GM23338 (cell line): ENCODE measurements at regions not wholly inside any gene's neighbourhood (a gene's known extent, or its start where the extent isn't known, plus 50 kb on each side); places are given as distances from the start of the nearest gene placed in this dataset.

Experiments
- ATAC-seq: fragments of 200-7000 bp; cut with Tn5 transposase; 3 replicates; pipeline ENCODE4 v1.9.1; 2020
- DNase-seq: peaks from one replicate; pipeline ENCODE4 v3.0.0-alpha.2; 2015; ENCODE audit warnings: low spot score
- H2AFZ ChIP-seq: fragments of 200-600 bp; sonication (generic); 2 replicates; pipeline ENCODE4 v1.8.0; 2016; ENCODE audit warnings: antibody characterized with exemption, mild to moderate bottlenecking, moderate library complexity
- H3F3A ChIP-seq: fragments of 200-600 bp; sonication (generic); replicated peaks from 2 replicates; pipeline ENCODE4 v1.8.0; 2017; ENCODE audit warnings: antibody characterized with exemption, mixed run types, low read depth
- H3K27ac ChIP-seq: fragments of 200-600 bp; sonication (generic); 2 replicates; pipeline ENCODE4 v1.6.1; 2016; ENCODE audit warnings: low read depth
- H3K27me3 ChIP-seq: fragments of 200-600 bp; sonication (generic); 2 replicates; pipeline ENCODE4 v1.8.0; 2016; ENCODE audit warnings: mild to moderate bottlenecking, mixed run types, moderate library complexity; ENCODE audit not compliant: insufficient read depth
- H3K36me3 ChIP-seq: fragments of 200-600 bp; sonication (generic); 2 replicates; pipeline ENCODE4 v1.8.0; 2016; ENCODE audit warnings: mild to moderate bottlenecking; ENCODE audit not compliant: insufficient read depth
- H3K4me1 ChIP-seq: fragments of 200-600 bp; sonication (generic); 2 replicates; pipeline ENCODE4 v1.8.0; 2016; ENCODE audit warnings: mild to moderate bottlenecking, moderate library complexity; ENCODE audit not compliant: insufficient read depth
- H3K4me2 ChIP-seq: fragments of 200-600 bp; sonication (generic); 2 replicates; pipeline ENCODE4 v1.7.1; 2017; ENCODE audit warnings: mixed run types
- H3K4me3 ChIP-seq: fragments of 200-600 bp; sonication (generic); 2 replicates; pipeline ENCODE4 v1.6.1; 2016; ENCODE audit warnings: mixed run types
- H3K79me2 ChIP-seq: fragments of 200-600 bp; sonication (generic); replicated peaks from 2 replicates; pipeline ENCODE4 v1.8.0; 2017; ENCODE audit warnings: mild to moderate bottlenecking; ENCODE audit not compliant: insufficient read depth
- H3K9me2 ChIP-seq: fragments of 200-600 bp; sonication (generic); 2 replicates; pipeline ENCODE4 v1.8.0; 2017; ENCODE audit not compliant: insufficient read depth
- H4K20me1 ChIP-seq: fragments of 200-600 bp; sonication (generic); replicated peaks from 2 replicates; pipeline ENCODE4 v1.8.0; 2017; ENCODE audit warnings: mild to moderate bottlenecking; ENCODE audit not compliant: insufficient read depth
- H3K27ac Mint-ChIP-seq: 2 replicates; pipeline ENCODE4 v1.8.0; 2020; ENCODE audit warnings: inconsistent platforms, mild to moderate bottlenecking, moderate library complexity, mixed read lengths
- H3K27me3 Mint-ChIP-seq: 3 replicates; pipeline ENCODE4 v1.8.0; 2022; ENCODE audit warnings: low read depth, mild to moderate bottlenecking, moderate library complexity, mixed read lengths, inconsistent platforms; ENCODE audit not compliant: insufficient read depth, poor library complexity
- H3K36me3 Mint-ChIP-seq: 3 replicates; pipeline ENCODE4 v1.8.0; 2021; ENCODE audit warnings: low read depth, mild to moderate bottlenecking, inconsistent platforms, moderate library complexity, mixed read lengths
- H3K4me1 Mint-ChIP-seq: 3 replicates; pipeline ENCODE4 v1.8.0; 2020; ENCODE audit warnings: mild to moderate bottlenecking, inconsistent platforms, mixed read lengths
- H3K4me3 Mint-ChIP-seq: 3 replicates; pipeline ENCODE4 v1.8.0; 2021; ENCODE audit warnings: moderate library complexity, mild to moderate bottlenecking, inconsistent platforms, mixed read lengths
- H3K9me3 Mint-ChIP-seq: 3 replicates; pipeline ENCODE4 v1.8.0; 2020; ENCODE audit warnings: moderate library complexity, mild to moderate bottlenecking, inconsistent platforms, mixed read lengths
- CREB1 ChIP-seq: fragments of 250-450 bp; sonication (Bioruptor Pico); IDR thresholded peaks from 2 replicates; pipeline ENCODE4 v1.5.0; 2020; ENCODE audit warnings: low read depth, mild to moderate bottlenecking, moderate library complexity
- EZH2 ChIP-seq: fragments of 200-600 bp; sonication (generic); IDR thresholded peaks from one replicate; pipeline ENCODE4 v1.8.0; 2017; ENCODE audit warnings: antibody characterized with exemption, mild to moderate bottlenecking, low read depth; ENCODE audit not compliant: unreplicated experiment
- JUNB ChIP-seq: IDR thresholded peaks from one replicate; pipeline ENCODE4 v1.6.1; 2016; ENCODE audit warnings: antibody characterized with exemption; ENCODE audit not compliant: unreplicated experiment
- NANOG ChIP-seq: IDR thresholded peaks from 2 replicates; pipeline ENCODE4 v1.6.1; 2016; ENCODE audit warnings: antibody characterized with exemption, borderline replicate concordance
- POLR2AphosphoS5 ChIP-seq: IDR thresholded peaks from 2 replicates; pipeline ENCODE4 v1.6.1; 2016; ENCODE audit warnings: antibody characterized with exemption, low read depth
- STAT1 ChIP-seq: IDR thresholded peaks from one replicate; pipeline ENCODE4 v1.6.1; 2016; ENCODE audit warnings: antibody characterized with exemption; ENCODE audit not compliant: unreplicated experiment
- ZNF331 ChIP-seq: fragments of 250-450 bp; sonication (Bioruptor Pico); IDR thresholded peaks from 2 replicates; pipeline ENCODE4 v1.5.0; 2020; ENCODE audit warnings: low read depth, mild to moderate bottlenecking, moderate library complexity
- TF ChIP-seq, protein P1 (sequence below), 2 experiments: fragments of 200-600 bp in 1 of 2; sonication (generic) in 1 of 2; conservative IDR thresholded peaks; 2 replicates each; pipeline versions ENCODE4 v1.5.1 to v1.6.1; 2016 to 2017; ENCODE audit warnings: antibody characterized with exemption in 2 of 2, low read depth in 2 of 2, mild to moderate bottlenecking in 2 of 2, moderate library complexity in 1 of 2
- TF ChIP-seq, protein P2 (sequence below): IDR thresholded peaks from 2 replicates; pipeline ENCODE4 v1.6.1; 2016; ENCODE audit warnings: antibody characterized with exemption
- TF ChIP-seq, protein P3 (sequence below): IDR thresholded peaks from one replicate; pipeline ENCODE4 v1.6.1; 2018; ENCODE audit warnings: antibody characterized with exemption; ENCODE audit not compliant: unreplicated experiment
- TF ChIP-seq, protein P4 (sequence below): fragments of 250-450 bp; sonication (Bioruptor Pico); IDR thresholded peaks from 2 replicates; pipeline ENCODE4 v1.5.0; 2020; ENCODE audit warnings: mild to moderate bottlenecking, moderate library complexity

DNA sequence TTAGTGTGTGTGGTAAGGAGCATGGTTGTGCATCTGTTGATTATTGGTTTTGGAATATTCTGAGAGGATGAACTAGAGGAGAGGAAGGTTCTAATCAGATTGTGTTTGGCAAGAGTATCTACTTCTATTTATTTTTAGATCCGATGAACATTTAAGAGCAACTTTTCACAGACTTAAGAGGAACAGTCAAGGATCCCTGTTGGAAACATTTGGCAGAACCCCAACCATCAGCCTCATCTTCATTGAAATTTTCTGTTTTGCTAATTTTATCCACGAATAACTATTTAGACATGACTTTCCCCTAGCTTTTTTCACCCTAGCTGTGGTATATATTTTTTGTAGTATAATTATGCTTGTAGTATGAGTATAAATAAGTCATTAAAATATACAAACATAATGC, 868.5 kb downstream of the MAT2B start (continued):
- TF ChIP-seq, protein P1, sequence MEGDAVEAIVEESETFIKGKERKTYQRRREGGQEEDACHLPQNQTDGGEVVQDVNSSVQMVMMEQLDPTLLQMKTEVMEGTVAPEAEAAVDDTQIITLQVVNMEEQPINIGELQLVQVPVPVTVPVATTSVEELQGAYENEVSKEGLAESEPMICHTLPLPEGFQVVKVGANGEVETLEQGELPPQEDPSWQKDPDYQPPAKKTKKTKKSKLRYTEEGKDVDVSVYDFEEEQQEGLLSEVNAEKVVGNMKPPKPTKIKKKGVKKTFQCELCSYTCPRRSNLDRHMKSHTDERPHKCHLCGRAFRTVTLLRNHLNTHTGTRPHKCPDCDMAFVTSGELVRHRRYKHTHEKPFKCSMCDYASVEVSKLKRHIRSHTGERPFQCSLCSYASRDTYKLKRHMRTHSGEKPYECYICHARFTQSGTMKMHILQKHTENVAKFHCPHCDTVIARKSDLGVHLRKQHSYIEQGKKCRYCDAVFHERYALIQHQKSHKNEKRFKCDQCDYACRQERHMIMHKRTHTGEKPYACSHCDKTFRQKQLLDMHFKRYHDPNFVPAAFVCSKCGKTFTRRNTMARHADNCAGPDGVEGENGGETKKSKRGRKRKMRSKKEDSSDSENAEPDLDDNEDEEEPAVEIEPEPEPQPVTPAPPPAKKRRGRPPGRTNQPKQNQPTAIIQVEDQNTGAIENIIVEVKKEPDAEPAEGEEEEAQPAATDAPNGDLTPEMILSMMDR (conservative IDR thresholded peaks at IDR 0.05; ENCODE audit: low read depth in 2 of 2), result no peak

DNA sequence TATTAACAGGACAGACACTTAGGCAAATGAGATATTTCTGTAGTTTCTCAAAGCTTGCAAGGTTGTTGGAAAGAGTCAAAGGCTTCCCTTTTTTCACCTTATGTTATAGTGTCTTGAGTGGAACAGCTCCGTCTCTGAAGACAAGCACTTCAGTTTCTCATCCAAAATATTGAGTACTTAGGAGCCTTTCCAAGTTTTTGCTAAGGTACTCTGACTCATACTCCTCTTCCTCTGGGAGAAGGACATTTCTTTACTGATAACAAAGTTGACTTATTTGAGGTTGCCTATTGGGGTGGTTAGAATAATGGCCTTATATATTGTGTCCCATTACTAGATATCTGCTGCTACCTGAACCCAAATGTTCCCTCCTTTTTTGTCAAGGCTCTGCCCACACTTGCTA, 869.6 kb downstream of the MAT2B start:
- no peak overlapping the region for H3K4me3 Mint-ChIP-seq
- Histone ChIP-seq H3K4me1 (no peaks in the 10 kb centered on the region), H3K79me2 (no peaks in the 10 kb centered on the region), H3K27ac (no peak overlapping the region), H4K20me1 (no peaks in the 10 kb centered on the region), H3K4me3 (no peak overlapping the region), H3K4me2 (no peak overlapping the region), H3K9me2 (no peaks in the 10 kb centered on the region), H3K36me3 (no peaks in the 10 kb centered on the region), H2AFZ (no peak overlapping the region), H3K27me3 (no peaks in the 10 kb centered on the region), H3F3A (no peaks in the 10 kb centered on the region)
- peaks cover 2% of the 10 kb centered on the region for H3K27me3 Mint-ChIP-seq
- no peaks in the 10 kb centered on the region; the same call in 2 of the 3 replicates for H3K9me3 Mint-ChIP-seq
- no peaks in the 10 kb centered on the region for H3K4me1 Mint-ChIP-seq
- DNase-seq, result no peak
- H3K36me3 Mint-ChIP-seq, result no peaks in the 10 kb centered on the region
- ATAC-seq, result no peak
- no peak overlapping the region for H3K27ac Mint-ChIP-seq
- TF ChIP-seq, protein P1 (conservative IDR thresholded peaks at IDR 0.05; ENCODE audit: low read depth in 2 of 2), result no peak
- no peak for TF ChIP-seq CREB1 (CRISPR knock-in tag)
- TF ChIP-seq STAT1, result no peak
- TF ChIP-seq NANOG, result no peak
- no peak for TF ChIP-seq EZH2
- TF ChIP-seq JUNB, result no peak
- TF ChIP-seq POLR2AphosphoS5, result no peak
- TF ChIP-seq, protein P2, sequence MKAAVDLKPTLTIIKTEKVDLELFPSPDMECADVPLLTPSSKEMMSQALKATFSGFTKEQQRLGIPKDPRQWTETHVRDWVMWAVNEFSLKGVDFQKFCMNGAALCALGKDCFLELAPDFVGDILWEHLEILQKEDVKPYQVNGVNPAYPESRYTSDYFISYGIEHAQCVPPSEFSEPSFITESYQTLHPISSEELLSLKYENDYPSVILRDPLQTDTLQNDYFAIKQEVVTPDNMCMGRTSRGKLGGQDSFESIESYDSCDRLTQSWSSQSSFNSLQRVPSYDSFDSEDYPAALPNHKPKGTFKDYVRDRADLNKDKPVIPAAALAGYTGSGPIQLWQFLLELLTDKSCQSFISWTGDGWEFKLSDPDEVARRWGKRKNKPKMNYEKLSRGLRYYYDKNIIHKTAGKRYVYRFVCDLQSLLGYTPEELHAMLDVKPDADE, result no peak
- no peak for TF ChIP-seq ZNF331 (CRISPR knock-in tag)
- TF ChIP-seq, protein P3, sequence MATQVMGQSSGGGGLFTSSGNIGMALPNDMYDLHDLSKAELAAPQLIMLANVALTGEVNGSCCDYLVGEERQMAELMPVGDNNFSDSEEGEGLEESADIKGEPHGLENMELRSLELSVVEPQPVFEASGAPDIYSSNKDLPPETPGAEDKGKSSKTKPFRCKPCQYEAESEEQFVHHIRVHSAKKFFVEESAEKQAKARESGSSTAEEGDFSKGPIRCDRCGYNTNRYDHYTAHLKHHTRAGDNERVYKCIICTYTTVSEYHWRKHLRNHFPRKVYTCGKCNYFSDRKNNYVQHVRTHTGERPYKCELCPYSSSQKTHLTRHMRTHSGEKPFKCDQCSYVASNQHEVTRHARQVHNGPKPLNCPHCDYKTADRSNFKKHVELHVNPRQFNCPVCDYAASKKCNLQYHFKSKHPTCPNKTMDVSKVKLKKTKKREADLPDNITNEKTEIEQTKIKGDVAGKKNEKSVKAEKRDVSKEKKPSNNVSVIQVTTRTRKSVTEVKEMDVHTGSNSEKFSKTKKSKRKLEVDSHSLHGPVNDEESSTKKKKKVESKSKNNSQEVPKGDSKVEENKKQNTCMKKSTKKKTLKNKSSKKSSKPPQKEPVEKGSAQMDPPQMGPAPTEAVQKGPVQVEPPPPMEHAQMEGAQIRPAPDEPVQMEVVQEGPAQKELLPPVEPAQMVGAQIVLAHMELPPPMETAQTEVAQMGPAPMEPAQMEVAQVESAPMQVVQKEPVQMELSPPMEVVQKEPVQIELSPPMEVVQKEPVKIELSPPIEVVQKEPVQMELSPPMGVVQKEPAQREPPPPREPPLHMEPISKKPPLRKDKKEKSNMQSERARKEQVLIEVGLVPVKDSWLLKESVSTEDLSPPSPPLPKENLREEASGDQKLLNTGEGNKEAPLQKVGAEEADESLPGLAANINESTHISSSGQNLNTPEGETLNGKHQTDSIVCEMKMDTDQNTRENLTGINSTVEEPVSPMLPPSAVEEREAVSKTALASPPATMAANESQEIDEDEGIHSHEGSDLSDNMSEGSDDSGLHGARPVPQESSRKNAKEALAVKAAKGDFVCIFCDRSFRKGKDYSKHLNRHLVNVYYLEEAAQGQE, result no peak
- TF ChIP-seq, protein P4, sequence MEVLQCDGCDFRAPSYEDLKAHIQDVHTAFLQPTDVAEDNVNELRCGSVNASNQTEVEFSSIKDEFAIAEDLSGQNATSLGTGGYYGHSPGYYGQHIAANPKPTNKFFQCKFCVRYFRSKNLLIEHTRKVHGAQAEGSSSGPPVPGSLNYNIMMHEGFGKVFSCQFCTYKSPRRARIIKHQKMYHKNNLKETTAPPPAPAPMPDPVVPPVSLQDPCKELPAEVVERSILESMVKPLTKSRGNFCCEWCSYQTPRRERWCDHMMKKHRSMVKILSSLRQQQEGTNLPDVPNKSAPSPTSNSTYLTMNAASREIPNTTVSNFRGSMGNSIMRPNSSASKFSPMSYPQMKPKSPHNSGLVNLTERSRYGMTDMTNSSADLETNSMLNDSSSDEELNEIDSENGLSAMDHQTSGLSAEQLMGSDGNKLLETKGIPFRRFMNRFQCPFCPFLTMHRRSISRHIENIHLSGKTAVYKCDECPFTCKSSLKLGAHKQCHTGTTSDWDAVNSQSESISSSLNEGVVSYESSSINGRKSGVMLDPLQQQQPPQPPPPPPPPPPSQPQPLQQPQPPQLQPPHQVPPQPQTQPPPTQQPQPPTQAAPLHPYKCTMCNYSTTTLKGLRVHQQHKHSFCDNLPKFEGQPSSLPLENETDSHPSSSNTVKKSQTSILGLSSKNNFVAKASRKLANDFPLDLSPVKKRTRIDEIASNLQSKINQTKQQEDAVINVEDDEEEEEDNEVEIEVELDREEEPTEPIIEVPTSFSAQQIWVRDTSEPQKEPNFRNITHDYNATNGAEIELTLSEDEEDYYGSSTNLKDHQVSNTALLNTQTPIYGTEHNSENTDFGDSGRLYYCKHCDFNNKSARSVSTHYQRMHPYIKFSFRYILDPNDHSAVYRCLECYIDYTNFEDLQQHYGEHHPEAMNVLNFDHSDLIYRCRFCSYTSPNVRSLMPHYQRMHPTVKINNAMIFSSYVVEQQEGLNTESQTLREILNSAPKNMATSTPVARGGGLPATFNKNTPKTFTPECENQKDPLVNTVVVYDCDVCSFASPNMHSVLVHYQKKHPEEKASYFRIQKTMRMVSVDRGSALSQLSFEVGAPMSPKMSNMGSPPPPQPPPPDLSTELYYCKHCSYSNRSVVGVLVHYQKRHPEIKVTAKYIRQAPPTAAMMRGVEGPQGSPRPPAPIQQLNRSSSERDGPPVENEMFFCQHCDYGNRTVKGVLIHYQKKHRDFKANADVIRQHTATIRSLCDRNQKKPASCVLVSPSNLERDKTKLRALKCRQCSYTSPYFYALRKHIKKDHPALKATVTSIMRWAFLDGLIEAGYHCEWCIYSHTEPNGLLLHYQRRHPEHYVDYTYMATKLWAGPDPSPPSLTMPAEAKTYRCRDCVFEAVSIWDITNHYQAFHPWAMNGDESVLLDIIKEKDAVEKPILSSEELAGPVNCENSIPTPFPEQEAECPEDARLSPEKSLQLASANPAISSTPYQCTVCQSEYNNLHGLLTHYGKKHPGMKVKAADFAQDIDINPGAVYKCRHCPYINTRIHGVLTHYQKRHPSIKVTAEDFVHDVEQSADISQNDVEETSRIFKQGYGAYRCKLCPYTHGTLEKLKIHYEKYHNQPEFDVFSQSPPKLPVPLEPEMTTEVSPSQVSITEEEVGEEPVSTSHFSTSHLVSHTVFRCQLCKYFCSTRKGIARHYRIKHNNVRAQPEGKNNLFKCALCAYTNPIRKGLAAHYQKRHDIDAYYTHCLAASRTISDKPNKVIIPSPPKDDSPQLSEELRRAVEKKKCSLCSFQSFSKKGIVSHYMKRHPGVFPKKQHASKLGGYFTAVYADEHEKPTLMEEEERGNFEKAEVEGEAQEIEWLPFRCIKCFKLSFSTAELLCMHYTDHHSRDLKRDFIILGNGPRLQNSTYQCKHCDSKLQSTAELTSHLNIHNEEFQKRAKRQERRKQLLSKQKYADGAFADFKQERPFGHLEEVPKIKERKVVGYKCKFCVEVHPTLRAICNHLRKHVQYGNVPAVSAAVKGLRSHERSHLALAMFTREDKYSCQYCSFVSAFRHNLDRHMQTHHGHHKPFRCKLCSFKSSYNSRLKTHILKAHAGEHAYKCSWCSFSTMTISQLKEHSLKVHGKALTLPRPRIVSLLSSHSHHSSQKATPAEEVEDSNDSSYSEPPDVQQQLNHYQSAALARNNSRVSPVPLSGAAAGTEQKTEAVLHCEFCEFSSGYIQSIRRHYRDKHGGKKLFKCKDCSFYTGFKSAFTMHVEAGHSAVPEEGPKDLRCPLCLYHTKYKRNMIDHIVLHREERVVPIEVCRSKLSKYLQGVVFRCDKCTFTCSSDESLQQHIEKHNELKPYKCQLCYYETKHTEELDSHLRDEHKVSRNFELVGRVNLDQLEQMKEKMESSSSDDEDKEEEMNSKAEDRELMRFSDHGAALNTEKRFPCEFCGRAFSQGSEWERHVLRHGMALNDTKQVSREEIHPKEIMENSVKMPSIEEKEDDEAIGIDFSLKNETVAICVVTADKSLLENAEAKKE (CRISPR knock-in tag), result no peak
